ENCODE measurements at regions not wholly inside any gene's neighbourhood (a gene's known extent, or its start where the extent isn't known, plus 50 kb on each side); places are given as distances from the start of the nearest gene placed in this dataset.

- TF ChIP-seq EZH2 (IDR thresholded peaks at IDR 0.05; ENCODE audit: borderline replicate concordance, insufficient read depth, low read length, poor library complexity, severe bottlenecking) = no peak
- no peak overlapping the region for H3K27ac ChIP-seq (ENCODE audit: low read length)
- H3K9me3 ChIP-seq (ENCODE audit: low read length) = no peaks in the 10 kb centered on the region
Observed at GRCh38 chr11:133606124-133606523, 73.8 kb upstream of the OPCML start.

DNA sequence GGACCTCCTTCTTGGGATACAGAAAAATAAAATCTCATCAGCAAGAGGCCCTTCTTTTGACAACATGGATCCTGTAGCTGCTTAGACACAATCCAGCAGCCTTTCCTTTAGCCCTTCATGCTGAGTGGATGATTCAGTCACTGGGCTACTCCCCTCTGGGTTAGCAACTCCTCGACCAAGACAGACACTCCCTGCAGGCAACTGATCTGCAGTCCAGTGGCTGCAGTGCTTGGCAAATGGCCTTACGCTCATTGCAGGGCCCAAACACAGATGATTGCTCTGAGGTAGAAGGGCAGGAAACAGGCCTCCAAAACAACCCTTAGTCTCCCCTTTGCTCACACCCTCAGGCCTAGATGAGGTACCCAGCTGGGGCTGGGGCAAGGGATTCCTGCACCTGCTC, 73.2 kb upstream of the OPCML start:
- H3K9me3 ChIP-seq (ENCODE audit: low read length) = no peaks in the 10 kb centered on the region
- no peak overlapping the region for H3K27ac ChIP-seq (ENCODE audit: low read length)
- no peak overlapping the region for H2AFZ ChIP-seq (ENCODE audit: low read depth, low read length)
- no peaks in the 10 kb centered on the region for H3K79me2 ChIP-seq (replicated peaks; ENCODE audit: insufficient read depth, low read length)
- H3K4me3 ChIP-seq (ENCODE audit: low read length) = no peak overlapping the region
- no peak overlapping the region for H3K4me2 ChIP-seq (ENCODE audit: low read length)
- H3K36me3 ChIP-seq (ENCODE audit: insufficient read depth, low read length) = no peaks in the 10 kb centered on the region
- no peaks in the 10 kb centered on the region for H3K9me2 ChIP-seq (ENCODE audit: insufficient read depth, low read length)
- H3K27me3 ChIP-seq (ENCODE audit: insufficient read depth, low read depth, low read length) = no peaks in the 10 kb centered on the region
- TF ChIP-seq EP300 (conservative IDR thresholded peaks at IDR 0.05; ENCODE audit: poor library complexity, severe bottlenecking) = no peak
- TF ChIP-seq POLR2AphosphoS5 (IDR thresholded peaks at IDR 0.05) = no peak
- TF ChIP-seq SMC3 (conservative IDR thresholded peaks at IDR 0.05; ENCODE audit: poor library complexity) = no peak
- no peak for TF ChIP-seq TAF1 (IDR thresholded peaks at IDR 0.05; ENCODE audit: low read depth)
- no peak for TF ChIP-seq RAD21 (conservative IDR thresholded peaks at IDR 0.05)
- no peak for TF ChIP-seq MXI1 (conservative IDR thresholded peaks at IDR 0.05; ENCODE audit: poor library complexity, severe bottlenecking)
- TF ChIP-seq, protein P1, sequence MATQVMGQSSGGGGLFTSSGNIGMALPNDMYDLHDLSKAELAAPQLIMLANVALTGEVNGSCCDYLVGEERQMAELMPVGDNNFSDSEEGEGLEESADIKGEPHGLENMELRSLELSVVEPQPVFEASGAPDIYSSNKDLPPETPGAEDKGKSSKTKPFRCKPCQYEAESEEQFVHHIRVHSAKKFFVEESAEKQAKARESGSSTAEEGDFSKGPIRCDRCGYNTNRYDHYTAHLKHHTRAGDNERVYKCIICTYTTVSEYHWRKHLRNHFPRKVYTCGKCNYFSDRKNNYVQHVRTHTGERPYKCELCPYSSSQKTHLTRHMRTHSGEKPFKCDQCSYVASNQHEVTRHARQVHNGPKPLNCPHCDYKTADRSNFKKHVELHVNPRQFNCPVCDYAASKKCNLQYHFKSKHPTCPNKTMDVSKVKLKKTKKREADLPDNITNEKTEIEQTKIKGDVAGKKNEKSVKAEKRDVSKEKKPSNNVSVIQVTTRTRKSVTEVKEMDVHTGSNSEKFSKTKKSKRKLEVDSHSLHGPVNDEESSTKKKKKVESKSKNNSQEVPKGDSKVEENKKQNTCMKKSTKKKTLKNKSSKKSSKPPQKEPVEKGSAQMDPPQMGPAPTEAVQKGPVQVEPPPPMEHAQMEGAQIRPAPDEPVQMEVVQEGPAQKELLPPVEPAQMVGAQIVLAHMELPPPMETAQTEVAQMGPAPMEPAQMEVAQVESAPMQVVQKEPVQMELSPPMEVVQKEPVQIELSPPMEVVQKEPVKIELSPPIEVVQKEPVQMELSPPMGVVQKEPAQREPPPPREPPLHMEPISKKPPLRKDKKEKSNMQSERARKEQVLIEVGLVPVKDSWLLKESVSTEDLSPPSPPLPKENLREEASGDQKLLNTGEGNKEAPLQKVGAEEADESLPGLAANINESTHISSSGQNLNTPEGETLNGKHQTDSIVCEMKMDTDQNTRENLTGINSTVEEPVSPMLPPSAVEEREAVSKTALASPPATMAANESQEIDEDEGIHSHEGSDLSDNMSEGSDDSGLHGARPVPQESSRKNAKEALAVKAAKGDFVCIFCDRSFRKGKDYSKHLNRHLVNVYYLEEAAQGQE (IDR thresholded peaks at IDR 0.05; ENCODE audit: borderline replicate concordance) = no peak
- H3K9ac ChIP-seq (ENCODE audit: low read length) = no peak overlapping the region
- H4K20me1 ChIP-seq (ENCODE audit: insufficient read depth) = no peaks in the 10 kb centered on the region
- H3F3A ChIP-seq (ENCODE audit: insufficient read depth, low read length, poor library complexity, severe bottlenecking) = no peaks in the 10 kb centered on the region

More at GRCh38 chr11:133606124-133606523, 73.8 kb upstream of the OPCML start:
- Histone ChIP-seq H3K9ac (ENCODE audit: low read length) (no peak overlapping the region), H3K27me3 (ENCODE audit: insufficient read depth, low read depth, low read length) (no peaks in the 10 kb centered on the region), H3K79me2 (replicated peaks; ENCODE audit: insufficient read depth, low read length) (no peaks in the 10 kb centered on the region), H3K4me2 (ENCODE audit: low read length) (no peak overlapping the region), H4K20me1 (ENCODE audit: insufficient read depth) (no peaks in the 10 kb centered on the region), H3K4me3 (ENCODE audit: low read length) (no peak overlapping the region), H3F3A (ENCODE audit: insufficient read depth, low read length, poor library complexity, severe bottlenecking) (no peaks in the 10 kb centered on the region), H3K9me2 (ENCODE audit: insufficient read depth, low read length) (no peaks in the 10 kb centered on the region), H2AFZ (ENCODE audit: low read depth, low read length) (no peak overlapping the region), H3K36me3 (ENCODE audit: insufficient read depth, low read length) (no peaks in the 10 kb centered on the region)

GRCh38 chr11:133601641-133602040, 69.3 kb upstream of the OPCML start:
- Histone ChIP-seq H3K9me2 (ENCODE audit: insufficient read depth, low read length) (no peaks in the 10 kb centered on the region), H3K27ac (ENCODE audit: low read length) (no peak overlapping the region), H3F3A (ENCODE audit: insufficient read depth, low read length, poor library complexity, severe bottlenecking) (no peaks in the 10 kb centered on the region), H4K20me1 (ENCODE audit: insufficient read depth) (no peaks in the 10 kb centered on the region), H3K36me3 (ENCODE audit: insufficient read depth, low read length) (no peaks in the 10 kb centered on the region), H3K27me3 (ENCODE audit: insufficient read depth, low read depth, low read length) (no peaks in the 10 kb centered on the region), H3K9ac (ENCODE audit: low read length) (no peak overlapping the region), H3K4me3 (ENCODE audit: low read length) (no peak overlapping the region), H2AFZ (ENCODE audit: low read depth, low read length) (no peak overlapping the region), H3K4me2 (ENCODE audit: low read length) (no peak overlapping the region), H3K79me2 (replicated peaks; ENCODE audit: insufficient read depth, low read length) (no peaks in the 10 kb centered on the region), H3K9me3 (ENCODE audit: low read length) (no peaks in the 10 kb centered on the region)
- no peak for TF ChIP-seq POLR2AphosphoS5 (IDR thresholded peaks at IDR 0.05)
- no peak for TF ChIP-seq SMC3 (conservative IDR thresholded peaks at IDR 0.05; ENCODE audit: poor library complexity)
- TF ChIP-seq CTCF (IDR thresholded peaks at IDR 0.05; ENCODE audit: poor library complexity, severe bottlenecking) = no peak
- TF ChIP-seq, protein P1 (IDR thresholded peaks at IDR 0.05; ENCODE audit: borderline replicate concordance) = no peak
- TF ChIP-seq RAD21 (conservative IDR thresholded peaks at IDR 0.05) = no peak

Data from neural cell (in vitro differentiated cells).